H9 (cell line): ENCODE measurements at regions not wholly inside any gene's neighbourhood (a gene's known extent, or its start where the extent isn't known, plus 50 kb on each side); places are given as distances from the start of the nearest gene placed in this dataset.
A peak's percentile ranks its signal among the peaks of the same experiment; 100 is the strongest.

Source experiments
- DNase-seq: peaks from one replicate; pipeline ENCODE4 v3.0.0-alpha.2; 2017
- H2AFZ ChIP-seq: one replicate; pipeline ENCODE4 v1.6.1; 2013; ENCODE audit warnings: mild to moderate bottlenecking, low read length, control low read depth, moderate library complexity
- H2AK5ac ChIP-seq: 2 replicates; pipeline ENCODE4 v1.6.1; 2013; ENCODE audit warnings: low read length, control low read depth, mixed read lengths; ENCODE audit not compliant: insufficient read length
- H2BK120ac ChIP-seq: one replicate; pipeline ENCODE4 v1.6.1; 2013; ENCODE audit warnings: low read depth, mild to moderate bottlenecking, low read length, control low read depth, inconsistent platforms; ENCODE audit not compliant: poor library complexity, severe bottlenecking
- H2BK12ac ChIP-seq: 2 replicates; pipeline ENCODE4 v1.6.1; 2013; ENCODE audit warnings: low read length, control low read depth, mixed read lengths, low read depth; ENCODE audit not compliant: insufficient read length
- H2BK15ac ChIP-seq: 2 replicates; pipeline ENCODE4 v1.6.1; 2013; ENCODE audit warnings: low read depth, low read length, control low read depth
- H2BK20ac ChIP-seq: one replicate; pipeline ENCODE4 v1.6.1; 2013; ENCODE audit warnings: low read depth, mild to moderate bottlenecking, low read length, control low read depth, inconsistent platforms; ENCODE audit not compliant: poor library complexity, severe bottlenecking
- H2BK5ac ChIP-seq: 2 replicates; pipeline ENCODE4 v1.6.1; 2013; ENCODE audit warnings: low read length, control low read depth, mixed read lengths; ENCODE audit not compliant: insufficient read length
- H3K14ac ChIP-seq: 2 replicates; pipeline ENCODE4 v1.6.1; 2013; ENCODE audit warnings: low read length, control low read depth; ENCODE audit not compliant: insufficient read depth
- H3K18ac ChIP-seq: 2 replicates; pipeline ENCODE4 v1.6.1; 2013; ENCODE audit warnings: low read depth, mild to moderate bottlenecking, mixed read lengths, low read length, control low read depth; ENCODE audit not compliant: insufficient read length
- H3K23ac ChIP-seq: 2 replicates; pipeline ENCODE4 v1.6.1; 2013; ENCODE audit warnings: low read length, control low read depth, mixed read lengths, low read depth; ENCODE audit not compliant: insufficient read length
- H3K23me2 ChIP-seq: 2 replicates; pipeline ENCODE4 v1.6.1; 2013; ENCODE audit warnings: low read depth, mild to moderate bottlenecking, mixed read lengths, low read length, control low read depth; ENCODE audit not compliant: insufficient read length, poor library complexity, severe bottlenecking
- H3K27ac ChIP-seq: 2 replicates; pipeline ENCODE4 v1.5.1; 2013; ENCODE audit warnings: low read length, control low read depth, mixed read lengths, low read depth; ENCODE audit not compliant: insufficient read length
- H3K27me3 ChIP-seq: 2 replicates; pipeline ENCODE4 v1.6.1; 2013; ENCODE audit warnings: low read length, control low read depth, inconsistent platforms; ENCODE audit not compliant: insufficient read depth
- H3K4ac ChIP-seq: 2 replicates; pipeline ENCODE4 v1.6.1; 2013; ENCODE audit warnings: low read depth, mild to moderate bottlenecking, control low read depth, inconsistent platforms, low read length, moderate library complexity
- H3K4me1 ChIP-seq: 2 replicates; pipeline ENCODE4 v1.6.1; 2013; ENCODE audit warnings: low read length, control low read depth, inconsistent platforms; ENCODE audit not compliant: insufficient read depth
- H3K4me2 ChIP-seq: 2 replicates; pipeline ENCODE4 v1.6.1; 2013; ENCODE audit warnings: low read length, control low read depth, mixed read lengths; ENCODE audit not compliant: insufficient read length, insufficient read depth
- H3K56ac ChIP-seq: 2 replicates; pipeline ENCODE4 v1.6.1; 2013; ENCODE audit warnings: low read depth, mild to moderate bottlenecking, mixed read lengths, low read length, control low read depth; ENCODE audit not compliant: insufficient read length
- H3K79me1 ChIP-seq: 2 replicates; pipeline ENCODE4 v1.6.1; 2013; ENCODE audit warnings: low read depth, mild to moderate bottlenecking, moderate library complexity, low read length, control low read depth, inconsistent platforms; ENCODE audit not compliant: insufficient read depth, poor library complexity, severe bottlenecking
- H3K79me2 ChIP-seq: 2 replicates; pipeline ENCODE4 v1.6.1; 2013; ENCODE audit warnings: low read length, control low read depth, inconsistent platforms; ENCODE audit not compliant: insufficient read depth
- H3K9ac ChIP-seq: 2 replicates; pipeline ENCODE4 v1.6.1; 2013; ENCODE audit warnings: low read length, control low read depth, mixed read lengths; ENCODE audit not compliant: insufficient read length; ENCODE audit errors: extremely low read depth
- H3K9me3 ChIP-seq: one replicate; pipeline ENCODE4 v1.6.1; 2013; ENCODE audit warnings: low read depth, low read length, inconsistent platforms; ENCODE audit not compliant: control insufficient read depth
- H3T11ph ChIP-seq: one replicate; pipeline ENCODE4 v1.6.1; 2013; ENCODE audit warnings: mild to moderate bottlenecking, low read length, control low read depth, inconsistent platforms
- H4K20me1 ChIP-seq: one replicate; pipeline ENCODE4 v1.6.1; 2013; ENCODE audit not compliant: control insufficient read depth, insufficient read length, insufficient read depth
- H4K5ac ChIP-seq: 2 replicates; pipeline ENCODE4 v1.6.1; 2013; ENCODE audit warnings: low read depth, mild to moderate bottlenecking, mixed read lengths, low read length, control low read depth; ENCODE audit not compliant: insufficient read length
- H4K8ac ChIP-seq: replicated peaks from 2 replicates; pipeline ENCODE4 v1.6.1; 2013; ENCODE audit warnings: low read length, control low read depth, mixed read lengths, low read depth; ENCODE audit not compliant: insufficient read length
- H4K91ac ChIP-seq: 2 replicates; pipeline ENCODE4 v1.6.1; 2013; ENCODE audit warnings: low read depth, mild to moderate bottlenecking, moderate library complexity, mixed read lengths, low read length, control low read depth; ENCODE audit not compliant: insufficient read length
- H3K27ac Mint-ChIP-seq, 3 experiments: 2 replicates in 2 of 3; 3 replicates in 1 of 3; pipeline ENCODE4 v1.8.0; 2020 to 2021; ENCODE audit warnings: mixed read lengths in 3 of 3, mild to moderate bottlenecking in 1 of 3, moderate library complexity in 1 of 3
- H3K27me3 Mint-ChIP-seq: 2 replicates; pipeline ENCODE4 v1.8.0; 2021; ENCODE audit warnings: low read depth, mild to moderate bottlenecking, moderate library complexity, mixed read lengths
- H3K36me3 Mint-ChIP-seq, 3 experiments: 2 replicates in 2 of 3; 3 replicates in 1 of 3; pipeline ENCODE4 v1.8.0; 2020 to 2021; ENCODE audit warnings: low read depth in 3 of 3, mixed read lengths in 3 of 3; ENCODE audit not compliant: insufficient read depth in 1 of 3
- H3K4me1 Mint-ChIP-seq, 2 experiments: 2 replicates each; pipeline ENCODE4 v1.8.0; 2020; ENCODE audit warnings: mixed read lengths in 2 of 2
- H3K4me3 Mint-ChIP-seq, 2 experiments: 2 replicates in 1 of 2; 3 replicates in 1 of 2; pipeline ENCODE4 v1.8.0; 2020 to 2021; ENCODE audit warnings: mild to moderate bottlenecking in 2 of 2, mixed read lengths in 2 of 2, moderate library complexity in 1 of 2
- H3K9me3 Mint-ChIP-seq, 2 experiments: 2 replicates in 1 of 2; 3 replicates in 1 of 2; pipeline ENCODE4 v1.8.0; 2020; ENCODE audit warnings: mild to moderate bottlenecking in 2 of 2, mixed read lengths in 2 of 2, moderate library complexity in 1 of 2
- WGBS: extraction: QIAGEN DNeasy Blood & Tissue Kit; methylation state at CpG from one replicate; pipeline ENCODE4 v1.1.7; 2013; ENCODE audit warnings: missing lambda C conversion rate, low lambda C conversion rate, mixed read lengths; ENCODE audit not compliant: insufficient read length; ENCODE audit errors: extremely low coverage; 5-methylcytosine and 5-hydroxymethylcytosine counted together
- TF ChIP-seq, protein P1 (sequence below): fragments of 200-600 bp; sonication (generic); conservative IDR thresholded peaks from 3 replicates; pipeline ENCODE4 v1.8.0; 2021; ENCODE audit warnings: antibody characterized with exemption, mild to moderate bottlenecking

- Histone ChIP-seq H3T11ph (no peak overlapping the region), H3K56ac (no peak overlapping the region), H3K79me2 (no peaks in the 10 kb centered on the region), H4K91ac (no peak overlapping the region), H2BK120ac (no peak overlapping the region), H2AFZ (no peak overlapping the region), H4K5ac (no peak overlapping the region), H3K9ac (no peak overlapping the region), H2AK5ac (no peak overlapping the region), H2BK15ac (no peak overlapping the region), H3K27ac (no peak overlapping the region), H3K23me2 (no peaks in the 10 kb centered on the region), H2BK20ac (no peak overlapping the region), H2BK12ac (no peak overlapping the region), H3K27me3 (no peaks in the 10 kb centered on the region), H3K23ac (no peak overlapping the region), H4K20me1 (no peaks in the 10 kb centered on the region), H2BK5ac (no peak overlapping the region), H4K8ac (no peak overlapping the region), H3K9me3 (no peaks in the 10 kb centered on the region), H3K14ac (no peak overlapping the region), H3K18ac (no peak overlapping the region), H3K4me2 (no peak overlapping the region), H3K4me1 (peaks cover 7% of the 10 kb centered on the region), H3K79me1 (no peaks in the 10 kb centered on the region), H3K4ac (no peak overlapping the region)
- Mint-ChIP-seq H3K4me3 (no peak overlapping the region), H3K4me1 (peaks cover 44 to 62% of the 10 kb centered on the region in 2 experiments), H3K9me3 (no peaks in the 10 kb centered on the region), H3K27ac (0 out of 7 replicates have a peak overlapping the region, but pooled peaks of 1 of the 3 experiments have one; percentile 9), H3K27me3 (no peaks in the 10 kb centered on the region), H3K36me3 (no peaks in the 10 kb centered on the region)
- TF ChIP-seq, protein P1, sequence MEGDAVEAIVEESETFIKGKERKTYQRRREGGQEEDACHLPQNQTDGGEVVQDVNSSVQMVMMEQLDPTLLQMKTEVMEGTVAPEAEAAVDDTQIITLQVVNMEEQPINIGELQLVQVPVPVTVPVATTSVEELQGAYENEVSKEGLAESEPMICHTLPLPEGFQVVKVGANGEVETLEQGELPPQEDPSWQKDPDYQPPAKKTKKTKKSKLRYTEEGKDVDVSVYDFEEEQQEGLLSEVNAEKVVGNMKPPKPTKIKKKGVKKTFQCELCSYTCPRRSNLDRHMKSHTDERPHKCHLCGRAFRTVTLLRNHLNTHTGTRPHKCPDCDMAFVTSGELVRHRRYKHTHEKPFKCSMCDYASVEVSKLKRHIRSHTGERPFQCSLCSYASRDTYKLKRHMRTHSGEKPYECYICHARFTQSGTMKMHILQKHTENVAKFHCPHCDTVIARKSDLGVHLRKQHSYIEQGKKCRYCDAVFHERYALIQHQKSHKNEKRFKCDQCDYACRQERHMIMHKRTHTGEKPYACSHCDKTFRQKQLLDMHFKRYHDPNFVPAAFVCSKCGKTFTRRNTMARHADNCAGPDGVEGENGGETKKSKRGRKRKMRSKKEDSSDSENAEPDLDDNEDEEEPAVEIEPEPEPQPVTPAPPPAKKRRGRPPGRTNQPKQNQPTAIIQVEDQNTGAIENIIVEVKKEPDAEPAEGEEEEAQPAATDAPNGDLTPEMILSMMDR = no peak
- no peak for DNase-seq
- no CpG with 5 or more reads among the region's 5 CpGs for WGBS
These were observed 72.7 kb upstream of the HSPA9 start for GRCh38 chr5:138647794-138648410.
